NB4 (cell line): ENCODE measurements at regions not wholly inside any gene's neighbourhood (a gene's known extent, or its start where the extent isn't known, plus 50 kb on each side); places are given as distances from the start of the nearest gene placed in this dataset.

ENCODE experiments used
- MYC ChIP-seq: IDR thresholded peaks from 2 replicates; pipeline ENCODE4 v1.6.1; 2011; ENCODE audit warnings: low read depth, low read length
- POLR2A ChIP-seq: IDR thresholded peaks from 2 replicates; pipeline ENCODE4 v1.6.1; 2011; ENCODE audit warnings: mild to moderate bottlenecking; ENCODE audit not compliant: insufficient read length; ENCODE audit errors: extremely low read depth
- TF ChIP-seq, protein P1 (sequence below): IDR thresholded peaks from one replicate; pipeline ENCODE4 v1.5.1; 2012; ENCODE audit warnings: low read depth, low read length
- TF ChIP-seq, protein P2 (sequence below): IDR thresholded peaks from 2 replicates; pipeline ENCODE4 v1.6.1; 2011; ENCODE audit warnings: low read depth, low read length

DNA sequence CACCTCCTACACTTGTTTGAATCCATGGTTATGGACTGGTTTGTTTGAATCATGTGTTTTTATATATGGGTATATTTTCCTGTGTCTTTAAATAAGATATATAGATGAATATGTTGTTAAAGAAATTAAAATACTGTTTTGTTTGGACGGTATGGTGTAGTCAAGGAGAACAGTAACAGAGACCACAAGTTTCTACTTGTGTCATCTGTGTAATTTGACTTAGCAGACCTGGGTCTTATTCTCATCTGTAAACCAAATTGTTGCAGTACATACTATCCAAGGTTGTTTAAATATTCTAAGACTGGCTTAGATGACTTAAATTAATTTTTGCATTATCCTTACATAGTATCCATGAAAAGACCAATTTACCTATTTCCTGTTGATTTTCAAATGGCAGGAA lies 361.1 kb upstream of the SLITRK1 start:
- TF ChIP-seq, protein P1, sequence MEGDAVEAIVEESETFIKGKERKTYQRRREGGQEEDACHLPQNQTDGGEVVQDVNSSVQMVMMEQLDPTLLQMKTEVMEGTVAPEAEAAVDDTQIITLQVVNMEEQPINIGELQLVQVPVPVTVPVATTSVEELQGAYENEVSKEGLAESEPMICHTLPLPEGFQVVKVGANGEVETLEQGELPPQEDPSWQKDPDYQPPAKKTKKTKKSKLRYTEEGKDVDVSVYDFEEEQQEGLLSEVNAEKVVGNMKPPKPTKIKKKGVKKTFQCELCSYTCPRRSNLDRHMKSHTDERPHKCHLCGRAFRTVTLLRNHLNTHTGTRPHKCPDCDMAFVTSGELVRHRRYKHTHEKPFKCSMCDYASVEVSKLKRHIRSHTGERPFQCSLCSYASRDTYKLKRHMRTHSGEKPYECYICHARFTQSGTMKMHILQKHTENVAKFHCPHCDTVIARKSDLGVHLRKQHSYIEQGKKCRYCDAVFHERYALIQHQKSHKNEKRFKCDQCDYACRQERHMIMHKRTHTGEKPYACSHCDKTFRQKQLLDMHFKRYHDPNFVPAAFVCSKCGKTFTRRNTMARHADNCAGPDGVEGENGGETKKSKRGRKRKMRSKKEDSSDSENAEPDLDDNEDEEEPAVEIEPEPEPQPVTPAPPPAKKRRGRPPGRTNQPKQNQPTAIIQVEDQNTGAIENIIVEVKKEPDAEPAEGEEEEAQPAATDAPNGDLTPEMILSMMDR: no peak
- TF ChIP-seq POLR2A (no peak), MYC (no peak)
- TF ChIP-seq, protein P2, sequence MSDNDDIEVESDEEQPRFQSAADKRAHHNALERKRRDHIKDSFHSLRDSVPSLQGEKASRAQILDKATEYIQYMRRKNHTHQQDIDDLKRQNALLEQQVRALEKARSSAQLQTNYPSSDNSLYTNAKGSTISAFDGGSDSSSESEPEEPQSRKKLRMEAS: no peak
